ENCODE measurements at regions not wholly inside any gene's neighbourhood (a gene's known extent, or its start where the extent isn't known, plus 50 kb on each side); places are given as distances from the start of the nearest gene placed in this dataset.

DNA sequence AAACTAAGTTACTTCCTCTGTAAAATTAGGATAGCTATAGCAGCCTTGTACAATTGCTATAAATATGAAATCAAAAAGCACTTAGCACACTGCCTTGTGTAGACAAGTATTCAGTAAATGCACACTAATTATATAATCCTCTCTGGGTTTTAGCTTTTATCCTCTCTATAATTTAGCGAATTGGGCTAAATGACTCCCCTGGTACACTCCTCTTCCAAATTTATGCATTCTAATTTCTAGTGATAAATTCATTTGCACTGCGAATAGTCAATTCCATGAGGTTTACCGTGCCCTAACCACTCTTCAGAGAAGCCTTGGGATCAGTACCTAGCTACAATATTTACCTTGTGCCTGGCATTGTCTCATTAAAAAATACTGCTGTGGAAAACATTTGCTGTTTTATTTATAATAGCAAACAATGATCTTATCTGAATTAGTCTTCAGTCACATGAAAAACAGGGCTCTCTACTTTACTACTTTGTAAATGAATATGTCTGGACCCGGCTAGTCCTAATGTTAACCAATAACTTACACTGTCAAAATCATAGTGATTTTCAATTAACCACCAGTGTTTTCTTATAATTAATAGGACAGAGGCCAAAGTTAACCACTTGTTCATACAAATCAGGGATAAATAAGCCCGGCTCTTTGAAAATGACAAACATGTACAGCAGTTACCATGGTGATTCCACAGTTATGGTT, 577.9 kb downstream of the IPMK start:
- no peak overlapping the region for H3K27ac Mint-ChIP-seq
- TF ChIP-seq CTCF (conservative IDR thresholded peaks at IDR 0.05) = no peak
- no peak overlapping the region for H3K4me3 Mint-ChIP-seq

DNA sequence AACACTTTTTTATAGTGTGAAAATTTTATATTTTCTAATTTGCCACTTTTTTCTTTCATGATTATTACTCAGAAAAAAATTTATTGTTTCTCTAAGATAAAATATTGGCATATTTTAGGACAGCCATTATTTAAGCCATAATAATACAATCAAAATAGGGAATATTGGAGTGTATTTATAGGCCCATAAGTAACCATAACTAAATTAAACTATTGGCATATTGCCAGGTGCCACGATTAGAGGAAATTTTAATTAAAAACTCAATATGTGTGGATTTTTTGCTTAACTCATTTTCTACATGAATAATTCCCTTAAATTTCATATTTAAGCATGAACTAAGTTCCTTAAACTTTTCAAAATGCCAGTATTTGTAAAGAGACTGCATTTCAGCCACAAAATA, 587.8 kb downstream of the IPMK start:
- no peaks in the 10 kb centered on the region for H3K9me3 Mint-ChIP-seq
- no peaks in the 10 kb centered on the region for H3K4me1 Mint-ChIP-seq (ENCODE audit: unreplicated experiment)
- no peaks in the 10 kb centered on the region for H3K27me3 Mint-ChIP-seq
- H3K27ac Mint-ChIP-seq = no peak overlapping the region
- H3K4me3 Mint-ChIP-seq = no peak overlapping the region
- TF ChIP-seq CTCF (conservative IDR thresholded peaks at IDR 0.05) = no peak
- no peaks in the 10 kb centered on the region for H3K36me3 Mint-ChIP-seq
- DNase-seq (ENCODE audit: extremely low spot score, unreplicated experiment) = no peak

More for the DNA sequence above, 577.9 kb downstream of the IPMK start:
- Mint-ChIP-seq H3K36me3 (no peaks in the 10 kb centered on the region), H3K27me3 (no peaks in the 10 kb centered on the region), H3K4me1 (ENCODE audit: unreplicated experiment) (peaks cover 2% of the 10 kb centered on the region), H3K9me3 (no peaks in the 10 kb centered on the region)
- no peak for DNase-seq (ENCODE audit: extremely low spot score, unreplicated experiment)

DNA sequence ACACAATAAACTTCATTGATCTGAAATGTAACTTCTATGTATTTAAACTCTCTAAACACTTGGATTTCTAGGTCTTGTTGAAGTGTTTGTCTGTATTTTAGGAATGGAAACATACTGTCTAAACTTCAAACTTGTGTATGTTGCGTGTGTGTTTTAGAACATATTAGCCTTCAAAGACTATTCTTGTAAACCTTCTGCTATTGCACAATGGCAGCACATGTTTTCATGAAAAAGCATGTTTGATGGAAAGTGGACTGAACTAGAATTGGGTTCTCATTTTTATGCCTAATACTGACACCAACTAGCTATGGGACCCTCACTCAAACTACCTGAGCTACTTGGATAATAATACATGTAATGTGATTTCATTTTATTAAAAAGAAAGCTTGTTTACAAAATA, 592.6 kb downstream of the IPMK start:
- H3K4me1 Mint-ChIP-seq (ENCODE audit: unreplicated experiment) = no peaks in the 10 kb centered on the region
- TF ChIP-seq CTCF (conservative IDR thresholded peaks at IDR 0.05) = no peak
- no peaks in the 10 kb centered on the region for H3K9me3 Mint-ChIP-seq

DNA sequence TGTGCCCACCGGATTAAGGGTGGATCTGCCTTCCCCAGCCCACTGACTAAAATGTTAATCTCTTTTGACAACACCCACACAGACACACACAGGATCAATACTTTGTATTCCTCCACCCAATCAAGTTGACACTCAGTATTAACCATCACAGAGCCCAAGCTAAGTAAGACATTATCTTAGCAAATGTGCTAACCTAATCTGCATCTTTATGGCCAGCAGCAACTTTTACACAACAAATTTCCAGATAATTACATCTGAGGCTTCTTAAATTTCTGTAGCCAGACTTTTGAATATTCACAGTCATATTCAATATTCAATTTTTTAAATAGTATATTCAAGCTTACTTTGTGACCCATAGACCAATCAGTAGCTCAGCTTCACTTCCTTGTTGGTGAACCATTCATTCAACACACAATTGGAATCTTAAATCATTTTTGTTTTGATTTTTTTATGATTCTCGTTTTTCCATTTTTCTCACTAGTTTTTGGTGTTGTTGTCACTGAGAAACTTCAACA, 594.2 kb downstream of the IPMK start:
- H3K27me3 Mint-ChIP-seq = no peaks in the 10 kb centered on the region
- TF ChIP-seq CTCF (conservative IDR thresholded peaks at IDR 0.05) = no peak
- H3K9me3 Mint-ChIP-seq = no peaks in the 10 kb centered on the region
- no peak overlapping the region for H3K27ac Mint-ChIP-seq
- no peak for DNase-seq (ENCODE audit: extremely low spot score, unreplicated experiment)
- H3K4me1 Mint-ChIP-seq (ENCODE audit: unreplicated experiment) = no peaks in the 10 kb centered on the region
- no peak overlapping the region for H3K4me3 Mint-ChIP-seq
- no peaks in the 10 kb centered on the region for H3K36me3 Mint-ChIP-seq

More for the DNA sequence above, 592.6 kb downstream of the IPMK start:
- H3K36me3 Mint-ChIP-seq = no peaks in the 10 kb centered on the region
- H3K4me3 Mint-ChIP-seq = no peak overlapping the region
- DNase-seq (ENCODE audit: extremely low spot score, unreplicated experiment) = no peak
- H3K27ac Mint-ChIP-seq = no peak overlapping the region
- H3K27me3 Mint-ChIP-seq = no peaks in the 10 kb centered on the region

GRCh38 chr10:57664815-57665214, 602.9 kb downstream of the IPMK start:
- Mint-ChIP-seq H3K27me3 (no peaks in the 10 kb centered on the region), H3K9me3 (no peaks in the 10 kb centered on the region), H3K36me3 (no peaks in the 10 kb centered on the region), H3K4me1 (ENCODE audit: unreplicated experiment) (no peaks in the 10 kb centered on the region), H3K4me3 (no peak overlapping the region), H3K27ac (no peak overlapping the region)
- DNase-seq (ENCODE audit: extremely low spot score, unreplicated experiment) = no peak
- no peak for TF ChIP-seq CTCF (conservative IDR thresholded peaks at IDR 0.05)
